ENCODE measurements at regions not wholly inside any gene's neighbourhood (a gene's known extent, or its start where the extent isn't known, plus 50 kb on each side); places are given as distances from the start of the nearest gene placed in this dataset.

DNA sequence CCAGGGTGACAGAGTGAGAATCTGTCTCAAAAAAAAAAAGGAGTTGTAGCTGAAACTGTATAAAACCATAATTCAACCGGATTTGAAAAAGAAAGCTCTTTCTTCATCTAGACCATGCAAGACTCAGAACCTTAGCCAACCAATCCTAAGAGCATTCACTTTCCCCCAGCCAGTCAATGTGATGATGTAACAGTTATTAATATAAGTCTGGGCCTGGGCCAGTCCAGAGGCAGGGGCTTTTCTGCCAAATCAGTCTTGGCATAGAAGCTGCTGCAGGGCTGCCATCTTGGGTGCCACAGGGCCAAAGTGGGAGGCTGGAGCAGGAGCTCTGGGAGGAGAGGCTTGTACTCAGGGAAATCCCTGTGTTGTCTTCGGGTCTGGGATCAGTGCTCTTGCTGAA is 288.4 kb downstream of the CLIC5 start:
- H3K9me3 ChIP-seq (ENCODE audit: low read depth), result no peaks in the 10 kb centered on the region
- no peaks in the 10 kb centered on the region for H4K20me1 ChIP-seq (ENCODE audit: insufficient read depth)
- no peak overlapping the region for H2AFZ ChIP-seq
- no peaks in the 10 kb centered on the region for H3K36me3 ChIP-seq (ENCODE audit: low read depth)
- no peaks in the 10 kb centered on the region for H3F3A ChIP-seq (ENCODE audit: insufficient read depth)
- H3K4me3 ChIP-seq, result no peak overlapping the region
- no peak overlapping the region for H3K4me2 ChIP-seq (ENCODE audit: unreplicated experiment)
- in situ Hi-C loops (cut with MboI), result no loop called here
- no peak overlapping the region for H3K27ac ChIP-seq
- no peak for TF ChIP-seq EZH2 (IDR thresholded peaks at IDR 0.05; ENCODE audit: insufficient read depth, poor library complexity, severe bottlenecking)
- TF ChIP-seq EZH2phosphoT487 (IDR thresholded peaks at IDR 0.05; ENCODE audit: insufficient read depth, low read depth), result no peak
- DNase-seq, result no peak
- no peaks in the 10 kb centered on the region for H3K9me2 ChIP-seq (ENCODE audit: insufficient read depth)
- H3K27me3 ChIP-seq (replicated peaks; ENCODE audit: insufficient read depth), result no peaks in the 10 kb centered on the region
- H3K9ac ChIP-seq, result no peak overlapping the region
- 3 to 9% methylated on average over 2 of the region's 2 CpGs for WGBS, 2 experiments (ENCODE audit: low coverage in 1 of 2, low lambda C conversion rate in 2 of 2, missing lambda C conversion rate in 2 of 2)
- peaks cover 3% of the 10 kb centered on the region; the same call in 1 of the 2 replicates for H3K4me1 ChIP-seq (ENCODE audit: insufficient read depth)
- H3K79me2 ChIP-seq (ENCODE audit: insufficient read depth), result no peaks in the 10 kb centered on the region

DNA sequence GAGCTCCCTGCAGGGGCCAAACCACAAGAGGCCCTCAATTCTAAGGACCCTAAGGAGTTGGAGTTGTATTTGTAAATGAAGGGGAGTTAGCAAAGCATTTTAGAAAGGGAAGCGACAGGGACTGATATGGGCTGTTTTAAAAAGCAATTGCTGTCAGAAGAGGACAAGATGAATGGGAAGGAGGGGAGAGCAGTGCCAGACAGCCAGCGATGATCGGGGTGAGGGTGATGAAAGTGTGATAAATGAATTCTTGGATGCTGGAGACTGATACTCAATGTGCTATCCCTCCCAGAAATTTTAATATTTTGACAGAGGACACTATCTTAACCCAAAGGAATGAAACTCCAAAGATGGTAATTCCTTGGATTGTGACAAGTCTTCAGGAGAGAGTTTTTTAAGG is 289.2 kb downstream of the CLIC5 start:
- no peak overlapping the region for H3K4me3 ChIP-seq
- H3K4me1 ChIP-seq (ENCODE audit: insufficient read depth), result peaks cover 3% of the 10 kb centered on the region; the same call in 1 of the 2 replicates
- no peaks in the 10 kb centered on the region for H3K9me3 ChIP-seq (ENCODE audit: low read depth)
- in situ Hi-C loops (cut with MboI), result no loop called here
- H3K4me2 ChIP-seq (ENCODE audit: unreplicated experiment), result no peak overlapping the region
- H3K79me2 ChIP-seq (ENCODE audit: insufficient read depth), result no peaks in the 10 kb centered on the region
- no peak for TF ChIP-seq EZH2phosphoT487 (IDR thresholded peaks at IDR 0.05; ENCODE audit: insufficient read depth, low read depth)
- no peak for TF ChIP-seq EZH2 (IDR thresholded peaks at IDR 0.05; ENCODE audit: insufficient read depth, poor library complexity, severe bottlenecking)
- no peak overlapping the region for H2AFZ ChIP-seq
- no peaks in the 10 kb centered on the region for H4K20me1 ChIP-seq (ENCODE audit: insufficient read depth)
- H3K27ac ChIP-seq, result no peak overlapping the region
- 20 to 30% methylated on average over 3 of the region's 3 CpGs for WGBS, 2 experiments (ENCODE audit: low coverage in 1 of 2, low lambda C conversion rate in 2 of 2, missing lambda C conversion rate in 2 of 2)
- H3K36me3 ChIP-seq (ENCODE audit: low read depth), result no peaks in the 10 kb centered on the region
- H3K27me3 ChIP-seq (replicated peaks; ENCODE audit: insufficient read depth), result no peaks in the 10 kb centered on the region
- H3K9ac ChIP-seq, result no peak overlapping the region
- no peaks in the 10 kb centered on the region for H3F3A ChIP-seq (ENCODE audit: insufficient read depth)
- no peak for DNase-seq
- H3K9me2 ChIP-seq (ENCODE audit: insufficient read depth), result no peaks in the 10 kb centered on the region

DNA sequence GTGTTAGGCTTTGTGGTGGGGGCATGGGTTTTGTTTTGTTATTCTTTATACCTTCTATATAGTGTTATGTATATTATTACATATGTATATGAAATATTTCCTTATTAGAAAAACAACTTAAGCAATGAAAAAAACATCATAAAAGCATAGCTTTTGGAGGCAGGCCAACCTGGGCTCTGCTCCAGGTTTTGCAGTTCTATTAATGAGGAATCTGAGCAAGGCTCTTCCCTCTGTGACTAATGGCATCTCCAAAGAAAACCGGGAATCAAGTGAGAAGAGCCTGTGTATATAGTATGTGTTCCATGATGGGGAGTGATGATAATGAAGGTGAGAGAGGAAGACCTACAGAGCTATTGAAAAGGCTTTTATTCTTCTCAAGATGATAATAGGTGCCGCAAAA is 291.1 kb downstream of the CLIC5 start:
- Histone ChIP-seq H3K36me3 (ENCODE audit: low read depth) (no peaks in the 10 kb centered on the region), H3K9me3 (ENCODE audit: low read depth) (no peaks in the 10 kb centered on the region), H3K27ac (no peak overlapping the region), H3K4me2 (ENCODE audit: unreplicated experiment) (no peak overlapping the region), H3K4me1 (ENCODE audit: insufficient read depth) (peaks cover 5% of the 10 kb centered on the region), H3K9ac (no peak overlapping the region), H4K20me1 (ENCODE audit: insufficient read depth) (no peaks in the 10 kb centered on the region), H2AFZ (no peak overlapping the region), H3K4me3 (no peak overlapping the region), H3K27me3 (replicated peaks; ENCODE audit: insufficient read depth) (no peaks in the 10 kb centered on the region), H3K79me2 (ENCODE audit: insufficient read depth) (no peaks in the 10 kb centered on the region), H3K9me2 (ENCODE audit: insufficient read depth) (no peaks in the 10 kb centered on the region), H3F3A (ENCODE audit: insufficient read depth) (peaks cover under 1% of the 10 kb centered on the region; the same call in 1 of the 2 replicates)
- TF ChIP-seq EZH2 (IDR thresholded peaks at IDR 0.05; ENCODE audit: insufficient read depth, poor library complexity, severe bottlenecking) (no peak), EZH2phosphoT487 (IDR thresholded peaks at IDR 0.05; ENCODE audit: insufficient read depth, low read depth) (no peak)
- in situ Hi-C loops (cut with MboI), result loop anchor here (25.0 kb wide), 2 partner anchors 287 to 1237 kb away; no protein-coding TSS in a partner anchor
- WGBS, 2 experiments (ENCODE audit: low coverage in 1 of 2, low lambda C conversion rate in 2 of 2, missing lambda C conversion rate in 2 of 2), result 50% methylated on average over 2 of the region's 2 CpGs
- peak; percentile 68 for DNase-seq

DNA sequence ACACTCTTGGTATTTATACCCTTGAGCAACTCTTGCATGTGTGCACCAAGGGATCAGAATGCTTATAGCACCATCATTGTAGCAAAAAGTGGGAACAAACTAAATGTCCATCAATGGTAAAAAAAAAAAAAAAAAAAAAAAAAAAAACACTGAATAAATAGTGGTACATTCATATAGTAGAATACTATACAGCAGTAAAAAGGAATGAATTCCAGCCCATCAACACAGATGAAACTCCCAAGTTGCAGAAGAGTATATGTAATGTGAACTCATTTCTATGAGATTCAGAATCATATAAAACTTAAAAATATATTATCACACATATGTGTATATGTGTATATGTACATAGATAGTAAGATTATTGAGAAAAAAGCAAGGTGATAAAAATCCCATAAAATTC is 291.6 kb downstream of the CLIC5 start:
- no peak overlapping the region for H3K27ac ChIP-seq
- no peak overlapping the region for H2AFZ ChIP-seq
- TF ChIP-seq EZH2phosphoT487 (IDR thresholded peaks at IDR 0.05; ENCODE audit: insufficient read depth, low read depth) (no peak), EZH2 (IDR thresholded peaks at IDR 0.05; ENCODE audit: insufficient read depth, poor library complexity, severe bottlenecking) (no peak)
- no peaks in the 10 kb centered on the region for H3K79me2 ChIP-seq (ENCODE audit: insufficient read depth)
- no peak overlapping the region for H3K4me3 ChIP-seq
- peaks cover 10% of the 10 kb centered on the region for H3K4me1 ChIP-seq (ENCODE audit: insufficient read depth)
- no peaks in the 10 kb centered on the region for H3K9me2 ChIP-seq (ENCODE audit: insufficient read depth)
- H3K4me2 ChIP-seq (ENCODE audit: unreplicated experiment), result no peak overlapping the region
- H3K36me3 ChIP-seq (ENCODE audit: low read depth), result no peaks in the 10 kb centered on the region
- peaks cover 5% of the 10 kb centered on the region; the same call in 1 of the 2 replicates for H3F3A ChIP-seq (ENCODE audit: insufficient read depth)
- no peaks in the 10 kb centered on the region for H3K9me3 ChIP-seq (ENCODE audit: low read depth)
- H3K27me3 ChIP-seq (replicated peaks; ENCODE audit: insufficient read depth), result no peaks in the 10 kb centered on the region
- no peak overlapping the region for H3K9ac ChIP-seq
- DNase-seq, result no peak
- H4K20me1 ChIP-seq (ENCODE audit: insufficient read depth), result no peaks in the 10 kb centered on the region
- in situ Hi-C loops (cut with MboI), result loop anchor here (25.0 kb wide), 2 partner anchors 287 to 1237 kb away; no protein-coding TSS in a partner anchor

DNA sequence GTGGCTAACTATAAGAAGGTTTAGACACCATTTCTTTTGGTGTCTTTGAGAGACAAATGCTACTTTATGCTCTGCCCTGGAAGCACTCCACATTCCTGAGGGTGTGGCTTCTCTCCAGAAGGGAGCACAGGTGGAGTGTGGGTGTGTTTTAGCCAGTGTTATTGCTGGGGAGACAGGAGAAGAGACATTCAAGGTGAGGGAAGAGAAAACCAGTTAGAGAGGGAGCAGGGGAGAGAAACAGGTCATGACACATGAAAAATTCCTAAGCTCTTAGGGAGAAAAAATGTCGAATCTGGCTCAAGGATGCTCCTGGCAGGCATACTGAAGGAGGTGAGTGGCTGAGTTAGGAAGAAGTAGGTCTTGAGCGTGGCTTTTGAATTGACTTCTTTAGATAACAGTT is 292.8 kb downstream of the CLIC5 start:
- Histone ChIP-seq H3F3A (ENCODE audit: insufficient read depth) (peaks cover 13% of the 10 kb centered on the region; the same call in 1 of the 2 replicates), H3K4me1 (ENCODE audit: insufficient read depth) (peaks cover 19% of the 10 kb centered on the region), H3K4me3 (no peak overlapping the region), H4K20me1 (ENCODE audit: insufficient read depth) (no peaks in the 10 kb centered on the region), H3K27ac (no peak overlapping the region), H3K36me3 (ENCODE audit: low read depth) (no peaks in the 10 kb centered on the region), H3K9me2 (ENCODE audit: insufficient read depth) (no peaks in the 10 kb centered on the region), H3K9me3 (ENCODE audit: low read depth) (no peaks in the 10 kb centered on the region), H3K4me2 (ENCODE audit: unreplicated experiment) (no peak overlapping the region), H2AFZ (no peak overlapping the region), H3K9ac (no peak overlapping the region), H3K27me3 (replicated peaks; ENCODE audit: insufficient read depth) (no peaks in the 10 kb centered on the region), H3K79me2 (ENCODE audit: insufficient read depth) (no peaks in the 10 kb centered on the region)
- in situ Hi-C loops (cut with MboI), result loop anchor here (25.0 kb wide), 2 partner anchors 286 to 1236 kb away; no protein-coding TSS in a partner anchor
- DNase-seq, result peak; percentile 12
- WGBS, 2 experiments (ENCODE audit: low coverage in 1 of 2, low lambda C conversion rate in 2 of 2, missing lambda C conversion rate in 2 of 2), result 71 to 72% methylated on average over 2 of the region's 2 CpGs
- TF ChIP-seq EZH2 (IDR thresholded peaks at IDR 0.05; ENCODE audit: insufficient read depth, poor library complexity, severe bottlenecking) (no peak), EZH2phosphoT487 (IDR thresholded peaks at IDR 0.05; ENCODE audit: insufficient read depth, low read depth) (no peak)
